GM18499 (cell line): ENCODE measurements at regions not wholly inside any gene's neighbourhood (a gene's known extent, or its start where the extent isn't known, plus 50 kb on each side); places are given as distances from the start of the nearest gene placed in this dataset.
"Not testable (repeated sequence)": the region's sequence is repeated elsewhere in the genome, so short reads cannot be mapped to it uniquely, and the experiment has no call there.

ENCODE experiments used
- ATAC-seq: cut with Tn5 transposase; IDR thresholded peaks from one replicate; pipeline ENCODE4 v1.9.1; 2021; ENCODE audit warnings: moderate number of reproducible peaks; ENCODE audit not compliant: insufficient read depth, unreplicated experiment

DNA sequence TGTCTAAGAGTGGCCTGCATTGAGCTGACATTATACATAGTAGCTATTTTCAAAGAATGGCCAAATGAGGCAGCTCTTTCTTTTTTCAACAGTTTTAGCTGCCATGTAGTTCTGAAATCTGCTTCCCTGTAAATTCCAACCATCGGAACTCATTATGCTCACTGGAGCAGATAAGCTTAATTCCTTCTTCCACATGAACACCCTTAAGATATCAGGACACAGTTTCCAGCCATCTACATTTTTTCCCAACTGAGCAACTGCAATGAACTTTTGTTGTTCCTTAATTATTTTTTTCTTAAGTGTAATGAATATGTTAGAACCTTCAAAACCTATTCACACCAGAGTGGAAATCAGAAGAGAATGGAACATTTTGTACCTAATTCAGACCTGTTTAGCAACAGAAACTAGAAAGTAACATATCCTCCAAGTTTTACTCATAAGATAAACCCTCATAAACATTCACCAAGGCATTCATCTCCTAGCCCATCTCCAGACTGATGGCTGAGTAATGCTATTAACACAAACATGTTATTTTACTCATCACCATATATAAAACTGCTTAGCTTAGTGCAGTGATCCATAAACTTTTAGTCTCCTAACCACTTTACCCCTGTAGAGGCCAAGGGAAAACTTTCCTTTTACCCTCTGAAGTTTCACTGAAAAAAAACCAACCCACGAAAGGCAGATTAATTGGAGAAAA, 296.1 kb upstream of the SYT1 start:
- ATAC-seq, result no peak

DNA sequence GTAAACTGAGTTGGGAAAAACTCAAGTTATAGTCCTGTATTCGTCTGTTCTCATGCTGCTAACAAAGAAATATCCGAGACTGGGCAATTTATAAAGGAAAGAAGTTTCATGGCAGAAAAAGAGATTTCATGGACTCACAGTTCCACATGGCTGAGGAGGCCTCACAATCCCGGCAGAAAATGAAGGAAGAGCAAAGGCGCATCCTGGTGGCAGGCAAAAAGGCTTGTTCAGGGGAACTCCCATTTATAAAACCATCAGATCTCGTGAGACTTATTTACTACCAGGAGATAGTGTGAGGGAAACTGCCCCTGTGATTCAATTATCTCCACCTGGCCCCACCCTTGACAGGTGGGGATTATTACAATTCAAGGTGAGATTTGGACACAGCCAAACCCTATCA, 292.6 kb upstream of the SYT1 start:
- no peak for ATAC-seq

DNA sequence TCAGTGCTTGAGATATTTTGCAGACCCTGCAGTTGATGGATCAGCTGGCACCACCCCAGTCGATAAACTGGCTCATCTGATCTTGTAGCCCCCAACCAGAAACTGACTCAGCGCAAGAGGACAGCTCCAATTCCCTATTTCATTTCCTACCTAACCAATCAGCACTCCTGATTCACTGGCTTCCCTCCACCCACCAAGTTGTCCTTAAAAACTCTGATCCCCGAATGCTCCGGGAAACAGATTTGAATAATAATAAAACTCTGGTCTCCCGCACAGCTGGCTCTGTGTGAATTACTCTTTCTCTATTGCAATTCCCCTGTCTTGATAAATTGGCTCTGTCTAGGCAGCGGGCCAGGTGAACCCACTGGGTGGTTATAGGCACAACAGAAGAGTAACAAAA, 289.4 kb upstream of the SYT1 start:
- not testable (repeated sequence) for ATAC-seq

DNA sequence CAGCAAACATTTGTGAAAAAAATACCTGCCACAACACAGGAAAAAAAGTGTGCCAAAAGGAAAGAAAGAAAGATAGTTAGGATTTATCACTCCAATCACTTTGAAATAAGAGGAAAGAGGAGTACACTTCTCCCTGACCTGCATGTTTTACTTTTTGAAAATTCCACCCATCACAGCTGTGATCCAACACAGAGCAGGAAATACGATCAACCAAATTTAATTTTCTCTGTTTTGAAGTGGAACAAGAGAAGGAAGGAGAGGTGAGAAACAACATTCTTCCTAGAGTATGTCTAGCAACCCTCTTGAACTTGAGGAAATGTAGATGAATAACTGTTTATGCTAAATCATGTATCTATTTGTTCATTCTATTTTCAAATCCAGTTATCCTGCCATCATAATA, 284.7 kb upstream of the SYT1 start:
- no peak for ATAC-seq

DNA sequence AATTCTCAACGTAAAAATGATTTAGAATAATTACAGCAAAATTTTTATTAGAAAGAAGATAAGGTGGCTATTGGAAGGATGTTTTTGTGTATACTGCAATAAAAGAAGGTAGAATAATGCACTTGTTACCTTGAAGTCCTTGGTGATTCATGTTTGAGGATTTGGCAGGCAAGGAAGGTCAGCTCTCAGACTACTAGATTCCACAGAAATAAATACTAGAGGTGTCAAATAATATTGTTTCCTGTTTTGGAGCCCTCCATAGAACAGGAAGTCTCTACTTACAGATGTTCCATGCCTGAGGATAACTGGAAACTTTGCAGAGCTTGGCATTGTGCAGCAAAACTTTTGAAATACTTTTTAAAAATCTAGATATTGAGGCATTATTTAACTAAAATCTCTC, 284.3 kb upstream of the SYT1 start:
- no peak for ATAC-seq

DNA sequence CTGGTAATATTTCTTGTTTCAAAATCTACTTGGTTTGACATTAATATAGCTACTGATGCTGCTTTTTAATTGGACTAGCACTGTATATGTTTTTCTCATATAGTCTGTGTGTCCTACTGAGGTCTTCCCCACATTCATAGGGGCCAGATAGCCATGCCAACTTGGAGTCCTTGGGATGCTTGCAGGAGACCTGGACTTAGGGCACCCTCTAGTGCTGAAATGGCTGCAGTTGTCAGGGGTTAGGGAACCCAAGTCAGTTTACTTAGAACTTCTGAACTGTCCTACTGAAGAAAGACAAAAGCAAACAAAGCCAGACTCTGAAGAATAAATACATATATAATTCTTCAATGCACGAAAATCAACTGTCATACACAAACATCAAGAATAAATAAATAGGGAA, 279.9 kb upstream of the SYT1 start:
- no peak for ATAC-seq

DNA sequence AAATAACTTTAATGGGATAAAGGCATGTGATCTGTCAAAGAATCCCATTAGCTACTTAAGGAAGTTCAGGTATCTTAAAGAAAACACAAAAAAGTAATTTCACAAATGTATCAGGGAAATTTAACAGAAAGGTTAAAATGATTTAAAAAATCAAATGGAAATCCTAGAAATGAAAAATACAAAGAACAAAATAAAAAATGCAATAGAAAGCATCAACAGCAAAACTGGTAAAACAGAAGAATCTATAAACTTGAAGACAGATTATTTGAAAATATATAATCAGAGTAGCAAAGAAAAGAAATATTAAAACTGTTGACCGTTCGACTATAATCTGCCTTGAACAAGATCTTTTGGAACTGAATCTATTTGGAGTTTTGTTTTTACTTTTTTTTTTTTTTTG, 279.4 kb upstream of the SYT1 start:
- no peak for ATAC-seq

DNA sequence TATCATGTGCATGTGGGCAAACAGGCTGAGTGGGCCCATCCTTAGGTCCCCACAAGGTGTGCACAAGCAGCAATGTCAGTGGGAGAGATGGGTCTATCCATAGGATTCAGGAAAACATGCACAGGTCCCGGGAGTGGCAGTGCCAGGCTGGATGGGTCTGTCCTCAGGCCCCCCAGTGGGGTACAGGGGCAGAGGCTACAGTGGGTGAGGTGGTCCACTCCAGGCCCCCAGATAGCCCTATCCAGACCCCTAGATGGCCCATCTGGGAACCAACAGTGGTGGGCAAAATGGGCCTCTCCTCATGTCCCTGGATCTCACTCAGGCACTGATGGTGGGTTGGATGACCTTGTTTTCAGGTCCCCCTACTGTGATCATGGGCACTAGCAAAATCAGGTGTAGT, 277.8 kb upstream of the SYT1 start:
- ATAC-seq, result no peak

DNA sequence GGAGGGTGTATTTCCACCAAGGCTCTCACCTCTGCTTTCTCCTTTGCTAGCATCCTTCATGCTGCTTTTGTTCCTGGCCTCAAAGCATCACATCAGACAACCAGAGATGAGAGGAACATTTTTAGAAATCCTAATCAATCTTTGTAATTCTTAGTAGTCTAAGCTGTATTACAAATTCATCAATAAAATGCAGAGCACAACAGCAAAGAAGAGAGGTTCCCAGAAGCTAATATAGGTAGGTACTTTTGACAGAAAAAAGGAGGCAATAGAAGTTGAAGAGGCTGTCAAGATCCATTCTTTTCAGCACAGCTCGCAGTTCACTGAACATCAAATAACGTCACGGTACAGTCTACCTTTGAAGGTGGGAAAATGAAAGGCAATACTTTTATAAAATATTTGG, 265.2 kb upstream of the SYT1 start:
- no peak for ATAC-seq

DNA sequence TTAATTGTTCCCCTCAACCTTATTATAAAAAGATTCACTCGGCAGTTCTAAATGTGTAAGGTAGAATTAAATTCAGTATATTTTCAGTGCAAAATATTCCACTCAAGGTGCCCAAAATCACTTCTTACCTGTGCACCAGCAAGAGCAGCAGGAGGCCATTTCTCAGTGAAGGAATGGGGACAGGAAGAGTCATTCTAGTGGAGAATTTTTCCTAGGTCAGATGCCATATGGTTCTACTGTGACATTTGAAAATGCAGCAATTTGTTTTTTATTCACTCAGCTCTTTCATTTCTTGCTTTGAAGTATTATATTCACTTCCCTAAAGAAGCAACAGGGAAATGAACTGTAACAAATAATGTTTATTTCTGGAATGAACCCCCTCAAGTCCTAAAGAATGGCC, 264.0 kb upstream of the SYT1 start:
- ATAC-seq, result no peak

DNA sequence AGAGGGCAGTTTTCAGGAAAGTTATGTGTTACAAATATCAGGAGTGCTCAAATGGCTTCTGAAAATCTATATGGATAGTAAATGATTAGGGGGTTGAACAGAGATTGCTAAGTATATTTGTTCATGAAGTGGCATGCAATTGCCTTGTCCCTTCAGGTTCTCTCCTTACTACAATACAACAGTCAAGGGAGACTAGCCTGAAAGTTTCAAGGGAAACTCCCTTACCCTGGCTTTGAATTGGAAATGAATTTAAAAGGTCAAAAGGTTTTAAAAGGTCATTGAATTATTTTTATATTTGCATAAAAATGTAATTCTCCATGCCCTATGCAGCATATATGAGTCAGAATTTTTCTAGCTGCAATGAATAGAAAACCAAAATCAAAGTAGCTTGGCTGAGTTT, 253.1 kb upstream of the SYT1 start:
- no peak for ATAC-seq

DNA sequence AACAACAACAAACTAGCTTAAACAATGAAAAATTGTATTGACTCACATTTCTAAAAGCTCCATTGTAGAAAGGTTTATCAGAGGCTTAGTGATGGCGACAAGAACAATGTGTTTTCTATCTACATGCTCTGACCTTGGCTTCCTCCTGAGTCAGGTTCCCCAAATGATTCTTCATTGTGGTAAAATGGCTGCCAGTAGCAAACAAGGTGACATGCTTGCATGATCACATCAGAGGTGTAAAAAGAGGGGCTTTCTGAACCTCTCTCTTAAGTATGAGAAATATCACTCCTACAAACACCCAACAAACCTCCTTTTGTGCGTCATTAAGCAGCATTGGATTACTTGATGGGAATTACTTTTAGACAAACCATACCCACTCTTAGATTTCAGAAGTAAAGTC, 252.4 kb upstream of the SYT1 start:
- ATAC-seq, result no peak

DNA sequence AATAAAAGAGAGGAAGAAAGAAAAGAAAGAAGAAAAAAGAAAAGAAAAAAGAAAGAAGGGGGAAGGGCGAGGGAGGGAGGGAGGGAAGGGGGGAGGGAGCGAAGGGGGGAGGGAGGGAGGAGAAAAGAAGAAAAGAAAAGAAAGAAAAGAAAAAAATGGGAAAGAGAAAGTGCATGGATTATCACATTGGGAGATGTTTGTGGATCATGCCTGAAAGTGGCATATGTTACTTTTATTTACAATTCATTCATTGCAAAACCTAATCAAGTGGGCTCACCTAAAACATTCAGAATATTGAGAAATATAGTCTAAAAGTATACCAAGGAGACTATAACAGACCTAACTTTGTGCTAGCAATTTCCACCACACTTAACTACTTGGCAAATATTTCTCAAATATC, 246.9 kb upstream of the SYT1 start:
- ATAC-seq, result no peak

DNA sequence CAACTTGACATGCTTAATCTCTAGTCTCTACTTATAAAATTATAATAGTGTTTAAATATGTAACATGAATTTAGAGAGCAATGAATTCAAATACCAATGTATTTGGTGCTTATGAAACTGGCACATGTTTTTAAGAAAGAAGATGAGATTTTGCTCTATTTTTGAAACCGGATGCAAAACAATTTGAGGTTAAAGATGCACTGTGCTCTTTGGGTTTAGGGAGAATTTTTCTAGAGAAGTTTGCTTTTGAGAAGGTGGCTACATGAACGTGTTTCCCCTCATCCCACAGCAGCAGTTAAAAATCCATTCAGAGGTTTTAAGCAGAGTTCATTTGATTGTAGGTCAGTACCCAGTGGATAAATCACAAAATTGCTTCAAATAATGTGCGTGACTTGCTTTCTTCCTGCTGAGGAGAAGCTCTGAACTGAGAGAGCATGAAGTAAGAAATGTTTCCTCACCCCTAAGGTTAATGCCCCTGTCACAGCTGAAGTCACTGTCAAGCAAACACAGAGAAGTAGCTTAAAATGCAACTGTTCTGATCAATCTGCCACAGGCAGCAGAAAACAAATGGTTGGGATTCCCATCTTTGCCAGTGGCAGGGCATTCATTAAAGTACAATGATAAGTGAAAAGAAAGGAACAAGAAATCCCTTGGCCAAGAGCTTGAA, 241.9 kb upstream of the SYT1 start:
- ATAC-seq, result no peak

DNA sequence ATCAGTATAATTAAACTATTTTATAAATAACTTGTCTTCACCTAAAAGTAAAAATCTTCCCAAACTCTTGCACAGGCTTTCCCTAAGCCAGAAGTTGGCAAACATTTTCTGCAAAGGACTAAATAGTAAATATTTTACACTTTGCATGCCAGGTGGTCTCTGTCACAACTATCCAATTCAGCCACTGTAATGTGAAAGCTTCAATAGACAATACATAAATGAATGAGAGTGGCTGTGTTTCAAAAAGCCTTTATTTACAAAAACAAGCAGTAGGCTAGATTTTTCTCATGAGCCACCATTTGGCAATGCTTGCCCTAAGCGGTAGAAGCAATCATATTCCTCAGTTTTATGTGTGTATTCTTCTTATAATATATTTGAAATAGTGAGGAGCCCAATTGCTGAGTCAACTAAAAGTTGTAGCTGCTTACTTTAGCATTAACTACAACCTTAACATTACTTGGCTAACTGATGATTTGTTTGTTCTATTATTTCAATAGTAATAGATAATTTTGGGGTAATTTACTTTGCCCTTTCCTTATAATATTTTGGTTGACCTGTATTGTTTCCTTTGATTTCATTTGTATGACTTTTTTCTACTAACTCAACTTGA, 236.0 kb upstream of the SYT1 start:
- no peak for ATAC-seq

DNA sequence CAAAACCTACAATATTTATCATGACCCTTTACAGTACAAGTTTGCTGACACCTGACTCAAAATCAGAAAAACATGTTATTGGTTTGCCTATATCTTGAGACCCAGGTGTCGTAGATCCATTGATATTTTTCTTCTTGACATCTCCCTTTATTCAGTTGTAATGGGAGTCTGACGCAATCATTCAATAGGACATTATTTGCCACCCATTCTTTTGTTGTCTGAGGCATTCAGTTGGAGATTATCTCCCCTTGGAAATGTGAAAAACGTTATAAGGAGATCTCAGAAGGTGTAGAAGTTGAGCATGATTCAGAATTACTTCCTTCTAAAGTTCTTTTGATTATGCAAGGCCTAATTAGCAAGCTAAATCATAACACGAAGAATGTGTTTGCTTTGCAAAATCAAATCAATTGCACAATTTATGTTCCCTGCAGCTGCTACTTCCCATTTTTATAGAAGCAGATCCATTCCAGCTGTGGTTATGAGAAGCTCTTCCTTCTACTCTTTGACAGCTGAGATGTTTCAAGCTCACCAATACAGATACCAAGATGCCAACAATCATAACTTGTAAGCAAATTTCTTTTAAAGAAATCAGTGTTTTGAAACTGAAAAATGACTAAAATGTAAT, 228.2 kb upstream of the SYT1 start:
- ATAC-seq, result no peak

DNA sequence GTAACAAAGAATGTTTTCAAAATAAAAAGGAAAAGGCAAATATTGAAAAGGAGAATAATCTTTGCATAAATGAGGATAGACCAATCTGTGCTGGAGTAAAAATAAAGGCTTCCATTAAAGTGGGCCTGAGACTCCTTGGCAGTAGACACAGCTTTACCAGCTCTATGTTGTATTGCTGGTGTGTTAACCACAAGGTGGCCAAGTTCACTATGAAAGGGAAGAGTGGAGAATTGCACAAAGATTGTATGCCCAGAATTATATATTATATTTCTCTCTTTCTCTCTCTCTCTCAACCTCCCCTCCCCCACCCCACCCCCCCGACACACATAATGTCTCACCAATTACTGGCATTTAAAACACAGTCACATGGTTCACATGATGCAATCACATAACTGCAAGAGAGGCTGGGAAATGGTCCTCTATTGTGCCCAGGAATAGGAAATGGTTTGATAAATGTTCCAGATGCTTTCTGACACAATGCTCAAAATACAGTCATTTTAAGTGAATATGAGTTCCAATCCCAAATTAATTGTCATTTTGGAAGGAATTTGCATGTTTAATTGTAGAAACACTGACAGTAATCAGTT, 222.6 kb upstream of the SYT1 start:
- ATAC-seq, result no peak

DNA sequence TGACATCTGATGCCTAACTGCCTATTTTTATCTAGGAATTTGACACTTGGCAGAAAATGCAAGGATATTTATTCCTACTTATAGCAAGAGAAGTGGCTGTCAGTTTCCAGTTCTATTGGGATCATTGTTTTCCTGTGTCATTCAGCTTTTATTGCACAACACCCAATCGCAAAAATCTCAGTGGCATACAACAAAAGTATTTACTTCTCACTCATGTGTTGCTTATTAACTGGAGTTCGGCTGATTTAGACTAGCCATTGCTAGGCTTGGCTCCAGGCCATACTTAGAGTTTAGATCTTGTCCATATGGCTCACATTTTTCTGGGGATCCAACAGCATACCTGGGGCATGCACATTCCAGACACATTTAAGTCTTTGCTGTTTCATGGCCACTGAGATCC, 218.6 kb upstream of the SYT1 start:
- ATAC-seq, result no peak

DNA sequence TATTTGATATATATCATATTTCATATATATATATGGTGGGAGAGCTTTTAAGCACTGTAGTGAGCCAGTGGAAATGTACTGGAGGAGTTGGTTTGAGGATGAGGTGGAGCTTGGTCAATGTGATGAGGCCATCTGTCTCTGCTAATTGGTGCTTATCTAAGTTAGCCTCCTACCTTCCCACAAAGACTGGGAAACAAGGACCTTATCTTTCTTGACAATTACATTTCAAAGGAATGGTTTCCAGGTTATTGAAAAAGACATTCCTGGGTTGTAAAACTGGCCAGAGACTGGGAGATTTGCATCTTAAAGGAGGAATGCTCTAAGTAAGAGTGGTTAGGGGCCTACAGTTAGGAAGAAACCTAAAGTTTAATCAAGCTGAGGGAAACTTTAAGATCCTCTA, 212.8 kb upstream of the SYT1 start:
- ATAC-seq, result no peak

DNA sequence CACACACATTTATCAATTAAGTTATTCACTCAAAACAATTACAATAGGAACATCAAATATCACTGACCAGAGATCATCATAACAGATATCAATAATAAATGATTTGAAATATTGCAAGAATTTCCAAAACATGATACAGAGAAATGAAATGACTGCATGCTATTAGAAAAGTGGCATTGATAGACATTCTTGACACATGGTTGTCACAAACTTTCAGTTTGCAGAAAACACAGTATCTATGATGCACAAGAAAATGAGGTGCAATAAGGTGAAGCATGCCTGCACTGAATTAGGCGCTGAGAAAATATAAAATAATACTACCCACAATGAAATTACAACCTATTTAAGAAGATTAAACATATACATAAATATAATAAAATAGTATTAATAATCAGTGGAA, 198.0 kb upstream of the SYT1 start:
- no peak for ATAC-seq

DNA sequence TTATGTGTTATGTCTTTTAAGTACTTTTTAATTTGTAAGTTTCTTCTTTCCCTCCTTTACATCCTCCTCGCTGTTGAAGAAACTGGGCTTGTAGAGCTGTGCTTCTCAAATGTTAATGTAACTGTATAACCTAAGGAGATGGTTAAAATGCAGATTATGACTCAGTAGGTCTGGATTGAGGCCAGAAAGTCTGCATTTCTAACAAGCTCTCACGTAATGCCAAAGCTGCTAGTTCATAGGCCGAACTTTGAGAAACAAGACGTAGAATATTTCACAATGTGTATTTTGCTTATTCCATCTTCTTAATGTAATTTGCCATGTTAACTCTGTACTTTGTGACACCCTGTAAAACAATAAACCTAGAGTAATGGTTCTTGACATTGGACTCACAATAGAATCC, 193.3 kb upstream of the SYT1 start:
- ATAC-seq, result no peak
